Esophagus squamous epithelium (tissue), 4 donors: ENCODE measurements at regions not wholly inside any gene's neighbourhood (a gene's known extent, or its start where the extent isn't known, plus 50 kb on each side); places are given as distances from the start of the nearest gene placed in this dataset.

Source experiments
- CTCF ChIP-seq, 6 experiments: fragments of 450-650 bp in 4 of 6; fragments of 200-600 bp in 2 of 6; sonication (generic) in 2 of 6; IDR thresholded peaks; one replicate each; pipeline ENCODE4 v1.5.1; 2016 to 2019; ENCODE audit warnings: antibody characterized with exemption in 6 of 6, mild to moderate bottlenecking in 4 of 6, moderate library complexity in 4 of 6
- POLR2A ChIP-seq, 4 donors: fragments of 450-650 bp; IDR thresholded peaks; one replicate each; pipeline ENCODE4 v1.6.1; 2017; ENCODE audit warnings: antibody characterized with exemption in 4 of 4, mild to moderate bottlenecking in 4 of 4, moderate library complexity in 3 of 4

- TF ChIP-seq CTCF (IDR thresholded peaks at IDR 0.05) (no peak), POLR2A (IDR thresholded peaks at IDR 0.05) (no peak)
These were observed 400.4 kb downstream of the NXPE2 start for GRCh38 chr11:115078461-115079438.
